ENCODE measurements at regions not wholly inside any gene's neighbourhood (a gene's known extent, or its start where the extent isn't known, plus 50 kb on each side); places are given as distances from the start of the nearest gene placed in this dataset.
"Not testable (repeated sequence)": the region's sequence is repeated elsewhere in the genome, so short reads cannot be mapped to it uniquely, and the experiment has no call there.

DNA sequence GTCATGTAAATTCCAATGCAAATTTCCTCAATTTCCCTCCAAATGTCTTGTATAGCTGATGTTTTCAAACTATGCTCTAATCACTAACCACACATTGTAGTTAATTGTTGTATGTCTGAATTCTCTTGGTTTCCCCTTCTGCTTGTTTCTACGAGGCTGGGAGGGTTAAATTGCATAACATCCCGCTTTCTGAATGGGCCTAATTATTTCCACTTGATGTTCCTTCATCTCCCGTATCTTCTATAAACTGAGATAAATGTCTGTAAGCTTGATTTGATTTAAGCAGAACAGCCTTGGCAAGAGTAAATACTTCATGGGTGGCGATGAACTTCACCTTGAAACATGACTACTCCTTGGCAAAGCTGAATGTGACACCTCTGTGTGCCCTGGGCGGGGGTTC, 72.2 kb downstream of the SERINC2 start:
- Histone ChIP-seq H3K27me3 (no peaks in the 10 kb centered on the region), H3K36me3 (no peaks in the 10 kb centered on the region), H3K9me3 (peaks cover 21% of the 10 kb centered on the region), H4K20me1 (no peaks in the 10 kb centered on the region), H3K4me2 (no peak overlapping the region), H3K4me3 (no peak overlapping the region), H3K4me1 (peaks cover 61% of the 10 kb centered on the region), H3K9ac (no peak overlapping the region), H3K27ac (no peak overlapping the region)
- TF ChIP-seq Cebpa-rat (IDR thresholded peaks at IDR 0.05): no peak

DNA sequence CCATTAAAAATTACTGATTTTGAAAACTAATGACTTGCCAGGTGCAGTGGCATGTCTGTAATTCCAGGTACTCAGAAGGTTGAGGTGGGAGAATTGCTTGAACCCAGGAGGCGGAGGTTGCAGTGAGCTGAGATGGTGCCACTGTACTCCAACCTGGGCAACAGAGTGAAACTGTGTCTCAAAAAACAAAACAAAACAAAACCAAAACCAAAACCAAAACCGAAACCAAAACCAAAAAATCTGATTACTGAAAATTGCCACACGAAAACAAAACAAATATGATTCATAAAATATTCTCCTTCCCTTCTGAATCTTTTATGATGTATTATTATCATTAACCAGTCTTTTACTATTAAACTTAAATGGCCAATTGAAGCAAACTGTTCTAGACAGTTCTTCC, 74.1 kb downstream of the SERINC2 start:
- Histone ChIP-seq H3K4me3 (no peak overlapping the region), H3K9ac (no peak overlapping the region), H4K20me1 (no peaks in the 10 kb centered on the region), H3K27me3 (no peaks in the 10 kb centered on the region), H3K9me3 (peaks cover 8% of the 10 kb centered on the region), H3K4me1 (peaks cover 47% of the 10 kb centered on the region), H3K27ac (no peak overlapping the region), H3K4me2 (peak overlapping the region; percentile 33; the same call in 1 of the 2 replicates), H3K36me3 (no peaks in the 10 kb centered on the region)
- TF ChIP-seq Cebpa-rat (IDR thresholded peaks at IDR 0.05): no peak

DNA sequence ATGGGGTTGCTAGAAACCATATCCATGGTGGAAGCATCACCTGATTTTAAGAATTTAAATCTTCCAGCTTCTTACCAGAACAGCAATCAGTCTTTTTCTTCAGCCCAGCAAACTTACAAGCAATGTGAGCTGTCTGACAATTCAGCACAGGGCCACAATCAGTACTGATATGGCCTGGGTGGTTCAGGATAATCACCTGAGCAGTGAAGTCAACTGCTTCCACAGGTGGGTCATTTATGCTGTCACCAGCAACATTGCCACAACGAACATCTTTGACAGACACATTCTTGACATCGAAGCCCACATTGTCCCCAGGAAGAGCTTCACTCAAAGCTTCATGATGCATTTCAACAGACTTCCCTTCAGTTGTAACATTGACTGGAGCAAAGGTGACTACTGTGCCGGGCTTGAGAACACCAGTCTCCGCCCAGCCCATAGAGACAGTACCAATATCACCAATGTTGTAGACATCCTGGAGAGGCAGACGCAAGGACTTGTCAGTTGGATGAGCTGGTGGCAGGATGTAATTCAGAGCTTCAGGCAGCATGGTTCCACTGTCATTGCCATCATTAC, 74.8 kb downstream of the SERINC2 start:
- no peak overlapping the region for H3K4me3 ChIP-seq
- peaks cover 41% of the 10 kb centered on the region for H3K4me1 ChIP-seq
- H3K27ac ChIP-seq: no peak overlapping the region
- H3K9me3 ChIP-seq: peaks cover 8% of the 10 kb centered on the region
- TF ChIP-seq Cebpa-rat (IDR thresholded peaks at IDR 0.05): no peak
- no peaks in the 10 kb centered on the region for H4K20me1 ChIP-seq
- no peak overlapping the region for H3K9ac ChIP-seq
- H3K36me3 ChIP-seq: no peaks in the 10 kb centered on the region
- peak overlapping the region; percentile 33; the same call in 1 of the 2 replicates for H3K4me2 ChIP-seq
- no peaks in the 10 kb centered on the region for H3K27me3 ChIP-seq

DNA sequence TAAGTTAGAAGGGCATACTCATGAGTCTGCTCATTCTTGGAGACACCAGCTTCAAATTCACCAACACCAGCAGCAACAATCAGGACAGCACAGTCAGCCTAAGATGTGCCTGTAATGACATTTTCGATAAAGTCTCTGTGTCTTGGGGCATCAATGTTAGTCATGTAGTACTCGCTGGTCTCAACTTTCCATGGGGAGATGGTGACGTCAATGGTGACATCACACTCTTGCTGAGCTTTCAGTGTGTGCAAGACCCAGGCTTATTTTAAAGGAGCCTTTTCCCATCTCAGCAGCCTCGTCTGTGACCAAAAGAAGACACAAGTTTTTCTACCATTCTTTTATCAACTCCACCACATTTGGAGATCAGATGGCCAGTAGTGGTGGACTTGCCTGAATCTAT, 75.5 kb downstream of the SERINC2 start:
- Histone ChIP-seq H3K9ac (no peak overlapping the region), H3K36me3 (no peaks in the 10 kb centered on the region), H3K27me3 (no peaks in the 10 kb centered on the region), H3K9me3 (peaks cover 8% of the 10 kb centered on the region), H3K27ac (no peak overlapping the region), H4K20me1 (no peaks in the 10 kb centered on the region), H3K4me2 (no peak overlapping the region), H3K4me3 (no peak overlapping the region), H3K4me1 (peaks cover 37% of the 10 kb centered on the region)
- no peak for TF ChIP-seq Cebpa-rat (IDR thresholded peaks at IDR 0.05)

DNA sequence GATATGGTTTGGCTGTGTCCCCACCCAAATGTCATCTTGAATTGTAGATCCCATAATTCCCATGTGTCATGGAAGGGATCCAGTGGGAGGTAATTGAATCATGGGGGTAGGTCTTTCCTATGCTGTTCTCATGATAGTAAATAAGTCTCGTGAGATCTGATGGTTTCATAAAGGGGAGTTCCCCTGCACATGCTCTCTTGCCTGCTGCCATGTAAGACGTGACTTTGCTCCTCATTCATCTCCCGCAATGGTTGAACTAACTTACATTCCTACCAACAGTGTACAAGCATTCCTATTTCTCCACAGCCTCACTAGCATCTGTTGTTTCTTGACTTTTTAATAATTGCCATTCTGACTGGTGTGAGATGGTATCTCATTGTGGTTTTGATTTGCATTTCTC, 76.6 kb downstream of the SERINC2 start:
- not testable (repeated sequence) for H4K20me1 ChIP-seq, H3K4me2 ChIP-seq, H3K27me3 ChIP-seq, H3K9me3 ChIP-seq, H3K27ac ChIP-seq, H3K9ac ChIP-seq, H3K4me3 ChIP-seq, H3K36me3 ChIP-seq
- peaks cover 36% of the 10 kb centered on the region for H3K4me1 ChIP-seq

DNA sequence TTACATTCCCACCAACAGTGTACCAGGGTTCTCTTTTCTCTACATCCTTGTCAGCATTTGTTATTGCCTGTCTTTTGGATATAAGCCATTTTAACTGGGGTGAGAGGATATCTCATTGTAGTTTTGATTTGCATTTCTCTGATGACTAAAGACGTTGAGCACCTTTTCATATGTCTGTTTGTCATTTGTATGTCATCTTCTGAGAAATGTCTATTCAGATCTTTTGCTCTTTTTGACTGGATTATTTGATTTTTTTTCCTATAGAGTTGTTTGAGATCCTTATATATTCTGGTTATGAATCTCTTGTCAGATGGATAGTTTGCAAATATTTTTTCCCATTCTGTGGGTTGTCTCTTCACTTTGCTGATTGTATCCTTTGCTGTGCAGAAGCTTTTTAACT, 77.6 kb downstream of the SERINC2 start:
- not testable (repeated sequence) for H4K20me1 ChIP-seq, H3K9ac ChIP-seq, H3K36me3 ChIP-seq, H3K27ac ChIP-seq, H3K9me3 ChIP-seq, H3K4me3 ChIP-seq, H3K4me2 ChIP-seq, H3K27me3 ChIP-seq
- peaks cover 34% of the 10 kb centered on the region for H3K4me1 ChIP-seq

DNA sequence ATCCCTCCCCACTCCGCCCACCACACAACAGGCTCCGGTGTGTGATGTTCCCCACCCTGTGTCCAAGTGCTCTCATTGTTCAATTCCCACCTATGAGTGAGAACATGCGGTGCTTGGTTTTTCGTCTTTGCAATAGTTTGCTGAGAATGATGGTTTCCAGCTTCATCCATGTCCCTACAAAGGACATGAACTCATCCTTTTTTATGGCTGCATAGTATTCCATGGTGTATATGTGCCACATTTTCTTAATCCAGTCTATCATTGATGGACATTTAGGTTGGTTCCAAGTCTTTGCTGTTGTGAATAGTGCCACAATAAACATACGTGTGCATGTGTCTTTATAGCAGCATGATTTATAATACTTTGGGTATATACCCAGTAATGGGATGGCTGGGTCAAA, 81.0 kb upstream of the TINAGL1 start:
- H3K4me3 ChIP-seq, H3K9ac ChIP-seq, H3K36me3 ChIP-seq, H3K27ac ChIP-seq, H3K9me3 ChIP-seq, H4K20me1 ChIP-seq, H3K4me2 ChIP-seq, H3K27me3 ChIP-seq: not testable (repeated sequence)
- H3K4me1 ChIP-seq: peaks cover 13% of the 10 kb centered on the region

DNA sequence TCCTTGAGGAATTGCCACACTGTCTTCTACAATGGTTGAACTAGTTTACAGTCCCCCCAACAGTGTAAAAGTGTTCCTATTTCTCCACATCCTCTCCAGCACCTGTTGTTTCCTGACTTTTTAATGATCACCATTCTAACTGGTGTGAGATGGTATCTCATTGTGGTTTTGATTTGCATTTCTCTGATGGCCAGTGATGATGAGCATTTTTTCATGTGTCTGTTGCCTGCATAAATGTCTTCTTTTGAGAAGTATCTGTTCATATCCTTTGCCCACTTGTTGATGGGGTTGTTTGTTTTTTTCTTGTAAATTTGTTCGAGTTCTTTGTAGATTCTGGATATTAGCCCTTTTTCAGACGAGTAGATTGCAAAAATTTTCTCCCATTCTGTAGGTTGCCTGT, 80.5 kb upstream of the TINAGL1 start:
- peaks cover 13% of the 10 kb centered on the region for H3K4me1 ChIP-seq
- H3K9me3 ChIP-seq, H3K9ac ChIP-seq, H3K36me3 ChIP-seq, H4K20me1 ChIP-seq, H3K27me3 ChIP-seq, H3K4me2 ChIP-seq, H3K4me3 ChIP-seq, H3K27ac ChIP-seq: not testable (repeated sequence)

DNA sequence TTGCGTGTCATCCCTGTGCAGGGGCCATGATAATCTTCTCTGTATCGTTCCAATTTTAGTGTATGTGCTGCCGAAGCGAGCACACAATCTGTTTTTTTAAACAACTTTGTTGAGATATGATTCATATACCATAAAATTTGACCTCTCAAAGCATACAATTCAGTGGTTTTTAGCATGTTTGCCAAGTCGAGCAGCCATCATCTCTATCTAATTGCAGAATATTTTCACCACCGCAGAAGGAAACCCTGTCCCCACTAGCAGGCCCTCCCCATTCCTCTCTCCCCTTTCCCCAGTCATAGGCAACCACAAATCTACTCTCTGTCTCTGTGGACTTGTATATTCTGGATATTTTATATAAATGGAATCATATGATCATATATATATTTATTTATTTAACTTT, 78.7 kb upstream of the TINAGL1 start:
- H3K4me2 ChIP-seq: no peak overlapping the region
- H3K4me3 ChIP-seq: no peak overlapping the region
- TF ChIP-seq Cebpa-rat (IDR thresholded peaks at IDR 0.05): no peak
- H3K27ac ChIP-seq: no peak overlapping the region
- H3K36me3 ChIP-seq: no peaks in the 10 kb centered on the region
- H3K4me1 ChIP-seq: peaks cover 29% of the 10 kb centered on the region
- H3K9me3 ChIP-seq: no peaks in the 10 kb centered on the region
- H3K9ac ChIP-seq: no peak overlapping the region
- no peaks in the 10 kb centered on the region for H4K20me1 ChIP-seq
- no peaks in the 10 kb centered on the region for H3K27me3 ChIP-seq

DNA sequence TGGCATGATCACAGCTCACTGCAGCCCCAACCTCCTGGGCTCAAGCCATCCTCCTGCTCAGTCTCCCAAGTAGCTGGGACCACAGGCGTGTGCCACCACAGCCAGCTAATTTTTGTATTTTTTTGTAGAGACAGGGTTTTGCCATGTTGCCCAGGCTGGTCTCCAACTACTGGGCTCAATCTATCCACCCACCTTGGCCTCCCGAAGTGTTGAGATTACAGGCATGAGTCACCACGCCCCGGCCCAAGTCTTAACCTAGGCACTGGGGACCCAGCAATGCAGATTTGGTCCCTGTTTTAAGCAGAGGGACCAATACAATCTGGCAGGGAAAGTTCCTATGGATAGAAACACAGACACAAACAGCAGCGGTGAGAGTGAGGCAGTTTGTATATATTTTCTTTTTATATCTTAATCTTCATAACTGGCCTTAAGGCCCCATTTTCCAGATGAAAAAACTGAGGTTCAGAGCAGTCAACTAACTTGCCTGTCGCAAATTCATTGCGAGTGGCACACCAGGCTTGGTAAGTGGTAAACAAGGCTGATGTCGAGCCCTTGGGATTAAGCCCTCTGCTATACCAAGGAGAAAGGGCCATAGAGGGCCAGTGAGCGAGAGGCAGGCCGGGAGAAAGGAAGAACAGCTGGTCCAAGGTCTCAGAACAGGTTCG, 77.8 kb upstream of the TINAGL1 start:
- TF ChIP-seq Cebpa-rat (IDR thresholded peaks at IDR 0.05): no peak
- H3K27me3 ChIP-seq: no peaks in the 10 kb centered on the region
- no peak overlapping the region for H3K4me3 ChIP-seq

DNA sequence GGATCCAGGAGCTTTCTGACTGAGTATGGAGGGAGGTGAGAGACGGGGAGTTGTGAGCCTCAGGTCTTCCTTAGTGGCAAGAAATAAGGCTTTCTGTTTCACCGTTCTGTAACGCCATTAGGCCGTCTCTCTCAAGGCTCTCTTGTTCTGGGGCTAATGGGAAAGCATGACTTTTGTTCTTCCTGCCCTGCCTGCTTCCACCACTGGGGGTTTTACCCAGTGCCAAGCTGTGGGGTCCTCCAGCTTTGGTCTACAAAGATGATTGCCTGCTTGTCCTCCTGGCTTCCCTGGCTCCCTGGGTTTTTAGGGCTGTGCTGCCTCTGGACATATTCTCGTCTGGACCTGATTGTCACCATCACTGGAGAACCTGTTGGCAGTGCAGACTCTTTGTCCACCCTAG, 74.8 kb upstream of the TINAGL1 start:
- Histone ChIP-seq H3K36me3 (no peaks in the 10 kb centered on the region), H3K4me2 (peak overlapping the region; percentile 87), H3K4me1 (peaks cover 55% of the 10 kb centered on the region), H3K9me3 (no peaks in the 10 kb centered on the region), H4K20me1 (no peaks in the 10 kb centered on the region), H3K27me3 (no peaks in the 10 kb centered on the region), H3K27ac (no peak overlapping the region), H3K9ac (no peak overlapping the region), H3K4me3 (no peak overlapping the region)
- TF ChIP-seq Cebpa-rat (IDR thresholded peaks at IDR 0.05): no peak

More for the DNA sequence above, 77.8 kb upstream of the TINAGL1 start:
- no peak overlapping the region for H3K27ac ChIP-seq
- no peaks in the 10 kb centered on the region for H3K9me3 ChIP-seq
- H3K4me1 ChIP-seq: peaks cover 35% of the 10 kb centered on the region
- H3K4me2 ChIP-seq: no peak overlapping the region
- H3K36me3 ChIP-seq: no peaks in the 10 kb centered on the region
- H3K9ac ChIP-seq: no peak overlapping the region
- no peaks in the 10 kb centered on the region for H4K20me1 ChIP-seq
